Vagina (tissue), 2 donors: ENCODE measurements at regions not wholly inside any gene's neighbourhood (a gene's known extent, or its start where the extent isn't known, plus 50 kb on each side); places are given as distances from the start of the nearest gene placed in this dataset.

Experiments used
- CTCF ChIP-seq, 3 experiments: fragments of 450-650 bp in 2 of 3; fragments of 200-600 bp in 1 of 3; sonication (generic) in 1 of 3; IDR thresholded peaks; one replicate each; pipeline ENCODE4 v1.5.1; 2017 to 2019; ENCODE audit warnings: antibody characterized with exemption in 3 of 3, mild to moderate bottlenecking in 2 of 3, moderate library complexity in 2 of 3
- POLR2A ChIP-seq, 2 donors: fragments of 450-650 bp; IDR thresholded peaks; one replicate each; pipeline ENCODE4 v1.6.1; 2017; ENCODE audit warnings: antibody characterized with exemption in 2 of 2, mild to moderate bottlenecking in 2 of 2, moderate library complexity in 2 of 2

GRCh38 chr2:100655446-100655845 is 92.7 kb downstream of the PDCL3 start:
- no peak for TF ChIP-seq CTCF (IDR thresholded peaks at IDR 0.05)
- TF ChIP-seq POLR2A (IDR thresholded peaks at IDR 0.05): no peak
